Stimulated activated memory B cell treated with anti-CD40 and anti-IgM and Interleukin-4, amounts not matched to agents 10 μg/mL and 1 μg/mL and 100 μg/mL, for 72 hours (primary cell): ENCODE measurements at regions not wholly inside any gene's neighbourhood (a gene's known extent, or its start where the extent isn't known, plus 50 kb on each side); places are given as distances from the start of the nearest gene placed in this dataset.

Experiments used
- ATAC-seq: fragments of 150-1000 bp; cut with Tn5 transposase; 2 replicates; pipeline ENCODE4 v1.10.0; 2021
- H3K27ac Mint-ChIP-seq: one replicate; pipeline ENCODE4 v1.8.0; 2022; ENCODE audit warnings: mild to moderate bottlenecking, mixed read lengths
- H3K27me3 Mint-ChIP-seq: one replicate; pipeline ENCODE4 v1.8.0; 2022; ENCODE audit warnings: mixed read lengths
- H3K36me3 Mint-ChIP-seq: one replicate; pipeline ENCODE4 v1.8.0; 2022; ENCODE audit warnings: mixed read lengths
- H3K4me1 Mint-ChIP-seq: one replicate; pipeline ENCODE4 v1.8.0; 2022; ENCODE audit warnings: mixed read lengths
- H3K4me3 Mint-ChIP-seq: one replicate; pipeline ENCODE4 v1.8.0; 2022; ENCODE audit warnings: mild to moderate bottlenecking, moderate library complexity, mixed read lengths
- H3K9me3 Mint-ChIP-seq: one replicate; pipeline ENCODE4 v1.8.0; 2022; ENCODE audit warnings: mixed read lengths

DNA sequence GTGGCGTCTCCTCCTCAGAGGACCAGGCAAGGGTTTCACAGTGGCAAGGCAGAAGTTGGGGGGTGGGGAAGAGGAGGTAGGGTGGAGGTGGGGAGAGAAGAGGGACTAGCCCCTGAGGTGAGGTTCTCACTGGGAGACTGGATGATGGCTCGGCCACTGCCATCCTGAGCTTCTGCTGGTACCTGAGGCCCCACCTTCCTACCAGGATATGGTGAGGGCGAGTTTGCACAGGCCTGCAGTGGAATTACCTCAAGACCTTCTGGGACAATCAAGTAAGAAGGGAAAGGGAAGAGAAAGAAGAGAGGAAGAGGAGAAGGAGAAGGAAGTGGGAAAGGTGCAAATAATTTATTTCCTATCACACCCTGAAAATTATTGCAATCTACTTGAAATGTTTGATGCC, 111.8 kb upstream of the GDF10 start:
- ATAC-seq, result no peak
- no peaks in the 10 kb centered on the region for H3K27me3 Mint-ChIP-seq
- H3K4me1 Mint-ChIP-seq, result no peaks in the 10 kb centered on the region
- no peak overlapping the region for H3K4me3 Mint-ChIP-seq
- no peaks in the 10 kb centered on the region for H3K9me3 Mint-ChIP-seq
- H3K36me3 Mint-ChIP-seq, result no peaks in the 10 kb centered on the region
- H3K27ac Mint-ChIP-seq, result no peak overlapping the region

DNA sequence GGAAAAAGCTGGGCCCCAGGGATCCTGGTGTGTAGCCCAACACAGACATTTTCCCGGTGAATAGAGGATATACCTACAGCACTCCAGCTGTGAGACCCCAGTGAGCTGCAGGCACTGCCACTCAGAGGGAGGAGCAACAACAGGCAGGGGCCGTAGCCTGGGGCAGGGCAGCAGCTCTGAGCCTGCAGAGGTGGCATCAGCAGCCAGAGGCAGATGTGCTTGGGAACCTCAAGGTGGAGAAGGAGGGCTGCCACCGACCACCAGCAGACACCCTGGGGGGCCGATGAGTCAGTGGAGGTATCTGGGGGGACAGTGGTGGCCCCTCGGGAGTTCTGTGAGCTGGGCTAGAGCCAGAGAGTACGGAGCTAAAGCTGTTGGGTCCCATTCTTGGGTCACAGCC, 110.2 kb upstream of the GDF10 start:
- ATAC-seq, result no peak
- no peak overlapping the region for H3K27ac Mint-ChIP-seq
- no peak overlapping the region for H3K4me3 Mint-ChIP-seq
- no peaks in the 10 kb centered on the region for H3K4me1 Mint-ChIP-seq
- H3K36me3 Mint-ChIP-seq, result no peaks in the 10 kb centered on the region
- H3K9me3 Mint-ChIP-seq, result no peaks in the 10 kb centered on the region
- no peaks in the 10 kb centered on the region for H3K27me3 Mint-ChIP-seq

DNA sequence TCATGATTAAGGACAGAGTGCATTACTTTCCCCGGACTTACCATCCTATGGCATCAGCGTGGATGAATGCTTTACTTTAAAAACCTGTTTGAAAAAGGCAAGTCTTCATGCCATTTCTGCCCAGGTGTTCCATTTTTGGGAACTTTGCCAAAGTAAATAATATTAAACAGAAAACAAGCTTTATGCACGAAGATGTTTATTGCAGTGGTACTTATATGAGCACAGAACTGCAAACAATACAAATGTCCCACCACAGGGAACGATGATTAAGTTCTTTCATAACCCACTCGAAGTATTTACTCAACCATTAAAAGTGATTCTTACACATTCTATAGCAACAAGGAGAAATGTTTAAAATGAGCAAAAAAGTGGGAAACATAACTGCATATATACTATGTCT, 109.7 kb upstream of the GDF10 start:
- Mint-ChIP-seq H3K9me3 (no peaks in the 10 kb centered on the region), H3K36me3 (no peaks in the 10 kb centered on the region), H3K4me1 (no peaks in the 10 kb centered on the region), H3K27me3 (no peaks in the 10 kb centered on the region), H3K27ac (no peak overlapping the region), H3K4me3 (no peak overlapping the region)
- no peak for ATAC-seq

DNA sequence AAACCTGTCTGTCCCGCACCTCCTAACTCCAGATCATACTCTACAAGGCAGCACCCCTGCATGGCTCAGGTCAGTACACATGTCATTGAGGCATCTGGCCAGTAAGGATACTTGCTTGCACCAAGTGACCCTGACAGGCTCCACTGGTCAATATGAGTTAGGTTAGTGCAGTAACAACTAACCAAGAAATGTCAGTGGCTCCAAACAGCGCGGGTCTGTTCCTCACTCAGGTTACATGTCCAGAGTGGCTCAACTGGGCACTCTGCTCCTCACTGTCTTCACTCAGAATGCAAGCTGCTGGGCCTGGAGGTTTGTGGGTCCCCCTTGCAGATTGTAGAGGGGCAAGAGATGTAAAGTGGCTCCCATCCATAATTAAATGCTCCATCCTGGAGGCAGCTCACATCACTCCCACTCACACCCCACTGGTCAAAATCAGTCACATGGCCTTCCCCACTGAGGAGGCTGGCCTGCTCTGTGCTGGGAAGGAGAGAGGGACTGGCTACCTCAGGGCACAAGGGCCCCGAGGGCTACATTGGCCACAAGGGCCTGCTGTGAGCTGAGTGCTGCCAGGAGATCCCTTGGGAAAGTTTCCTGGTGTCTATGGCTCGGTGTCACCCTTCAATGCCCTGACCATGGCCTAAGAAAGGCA, 109.1 kb upstream of the GDF10 start:
- Mint-ChIP-seq H3K36me3 (no peaks in the 10 kb centered on the region), H3K4me1 (no peaks in the 10 kb centered on the region), H3K4me3 (no peak overlapping the region), H3K9me3 (no peaks in the 10 kb centered on the region), H3K27me3 (no peaks in the 10 kb centered on the region), H3K27ac (no peak overlapping the region)
- ATAC-seq, result no peak

DNA sequence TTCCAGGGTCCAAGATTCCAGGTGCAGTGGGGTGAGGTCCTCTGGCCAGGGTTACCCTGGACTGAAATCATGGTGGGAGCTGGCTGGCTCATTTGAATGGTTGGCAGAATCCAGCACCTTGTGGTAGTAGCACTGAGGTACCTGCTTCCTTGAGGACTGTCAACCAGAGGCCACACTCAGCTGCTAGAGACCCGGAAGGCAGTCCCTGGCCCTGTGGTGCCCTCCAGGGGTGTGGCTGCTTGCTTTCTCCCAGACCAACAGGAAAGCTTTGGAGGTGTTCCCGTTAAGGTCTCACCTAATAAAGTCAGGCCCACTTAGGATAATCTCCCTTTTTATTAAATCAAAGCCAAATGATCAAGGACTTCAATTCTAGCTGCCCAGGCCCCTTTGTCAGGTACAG, 107.7 kb upstream of the GDF10 start:
- H3K4me3 Mint-ChIP-seq, result no peak overlapping the region
- no peaks in the 10 kb centered on the region for H3K9me3 Mint-ChIP-seq
- no peak overlapping the region for H3K27ac Mint-ChIP-seq
- no peak for ATAC-seq
- no peaks in the 10 kb centered on the region for H3K36me3 Mint-ChIP-seq
- no peaks in the 10 kb centered on the region for H3K27me3 Mint-ChIP-seq
- no peaks in the 10 kb centered on the region for H3K4me1 Mint-ChIP-seq

DNA sequence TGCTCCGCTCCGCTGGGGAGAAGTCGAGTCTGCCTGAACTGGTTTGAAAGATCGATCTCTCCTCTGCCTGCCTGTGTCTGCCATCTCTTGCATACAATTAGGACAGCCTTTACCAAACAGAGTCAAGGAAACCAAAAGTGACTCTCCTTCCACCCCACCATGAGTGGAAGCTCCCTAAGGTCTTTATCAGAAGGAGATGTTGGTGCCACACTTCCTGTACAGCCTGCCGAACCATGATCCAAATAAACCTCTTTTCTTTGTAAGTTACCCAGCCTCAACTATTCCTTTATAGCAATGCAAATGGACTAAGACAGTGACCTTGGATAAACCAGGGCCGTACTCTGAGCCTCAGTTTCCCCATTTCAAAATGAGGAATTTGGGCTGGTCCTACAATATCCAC, 106.3 kb upstream of the GDF10 start:
- Mint-ChIP-seq H3K4me3 (no peak overlapping the region), H3K27me3 (no peaks in the 10 kb centered on the region), H3K27ac (no peak overlapping the region), H3K36me3 (no peaks in the 10 kb centered on the region), H3K4me1 (no peaks in the 10 kb centered on the region), H3K9me3 (no peaks in the 10 kb centered on the region)
- ATAC-seq, result no peak

DNA sequence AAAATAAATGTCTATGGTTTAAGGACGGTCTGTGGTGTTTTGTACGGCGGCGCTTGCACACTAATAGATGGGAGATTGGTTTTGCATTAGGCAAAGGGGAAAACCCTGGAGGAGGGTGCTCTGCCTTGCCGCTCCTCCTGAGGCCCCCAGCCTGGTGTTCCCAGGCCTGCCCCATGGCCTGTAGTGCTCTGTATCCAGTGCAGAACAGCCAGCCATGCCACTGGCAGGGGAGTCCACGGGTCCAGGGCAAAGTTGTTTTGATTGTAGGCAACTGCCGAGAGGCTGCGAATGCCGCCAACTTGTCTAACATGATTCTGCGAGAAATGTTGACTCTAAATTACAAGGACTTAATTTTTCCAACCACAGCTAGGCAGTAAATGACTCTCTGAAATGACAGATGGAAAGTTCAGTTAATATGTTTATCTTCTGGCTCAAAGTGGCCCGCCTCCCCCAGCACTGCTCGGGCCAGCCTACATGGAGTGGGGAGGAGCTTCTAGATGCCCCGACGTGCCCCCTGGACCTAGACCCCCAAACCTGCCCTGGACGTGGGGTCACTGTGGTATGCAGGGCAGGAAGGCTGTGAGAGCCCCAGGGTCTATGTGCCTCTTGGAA, 104.6 kb upstream of the GDF10 start:
- Mint-ChIP-seq H3K36me3 (no peaks in the 10 kb centered on the region), H3K27ac (no peak overlapping the region), H3K4me1 (no peaks in the 10 kb centered on the region), H3K4me3 (no peak overlapping the region), H3K9me3 (no peaks in the 10 kb centered on the region), H3K27me3 (no peaks in the 10 kb centered on the region)
- peak; percentile 7 for ATAC-seq

DNA sequence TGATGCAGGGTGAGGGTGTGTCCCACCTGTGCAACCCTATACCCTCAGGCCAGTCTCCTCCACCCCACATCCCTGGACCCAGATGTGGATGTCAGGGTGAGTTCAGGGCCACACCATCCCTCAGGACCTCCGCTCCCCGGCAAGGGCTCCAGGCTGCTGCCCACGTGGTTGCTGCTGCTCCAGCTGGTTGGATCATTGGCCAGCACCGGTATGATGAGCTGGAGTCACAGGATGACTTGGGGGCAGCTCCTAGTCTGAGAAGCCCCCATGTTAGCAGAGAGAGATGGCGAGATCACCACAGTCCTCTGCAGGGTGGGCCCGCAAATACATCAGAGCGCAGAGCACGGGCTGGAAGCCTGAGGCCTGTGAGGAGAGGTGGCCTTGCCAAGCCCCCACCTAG, 103.3 kb upstream of the GDF10 start:
- no peak overlapping the region for H3K27ac Mint-ChIP-seq

DNA sequence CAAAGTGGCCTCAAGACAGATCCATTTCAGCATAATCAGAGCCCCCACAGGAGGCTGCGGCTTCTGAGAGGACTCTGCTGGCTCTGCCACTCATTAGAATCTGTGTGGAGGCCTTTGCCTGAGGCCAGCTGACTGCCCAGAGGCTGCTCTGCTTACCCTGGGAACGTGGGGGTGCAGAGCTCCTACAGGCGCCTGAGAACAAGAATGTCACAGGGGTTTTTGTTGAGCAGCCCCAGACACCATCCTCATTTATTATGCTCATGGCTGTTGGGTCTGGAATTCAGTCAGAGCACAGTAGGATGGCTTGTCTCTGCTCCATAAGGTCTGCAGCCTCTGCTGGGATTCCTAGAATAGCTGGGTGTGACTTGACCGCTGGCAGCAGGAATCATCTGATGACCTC, 101.8 kb upstream of the GDF10 start:
- Mint-ChIP-seq H3K4me1 (no peaks in the 10 kb centered on the region), H3K27me3 (no peaks in the 10 kb centered on the region), H3K4me3 (no peak overlapping the region), H3K27ac (no peak overlapping the region), H3K36me3 (no peaks in the 10 kb centered on the region), H3K9me3 (no peaks in the 10 kb centered on the region)
- no peak for ATAC-seq

More for the DNA sequence above, 103.3 kb upstream of the GDF10 start:
- H3K36me3 Mint-ChIP-seq, result no peaks in the 10 kb centered on the region
- H3K27me3 Mint-ChIP-seq, result no peaks in the 10 kb centered on the region
- no peak for ATAC-seq
- H3K4me3 Mint-ChIP-seq, result no peak overlapping the region
- no peaks in the 10 kb centered on the region for H3K4me1 Mint-ChIP-seq
- H3K9me3 Mint-ChIP-seq, result no peaks in the 10 kb centered on the region

DNA sequence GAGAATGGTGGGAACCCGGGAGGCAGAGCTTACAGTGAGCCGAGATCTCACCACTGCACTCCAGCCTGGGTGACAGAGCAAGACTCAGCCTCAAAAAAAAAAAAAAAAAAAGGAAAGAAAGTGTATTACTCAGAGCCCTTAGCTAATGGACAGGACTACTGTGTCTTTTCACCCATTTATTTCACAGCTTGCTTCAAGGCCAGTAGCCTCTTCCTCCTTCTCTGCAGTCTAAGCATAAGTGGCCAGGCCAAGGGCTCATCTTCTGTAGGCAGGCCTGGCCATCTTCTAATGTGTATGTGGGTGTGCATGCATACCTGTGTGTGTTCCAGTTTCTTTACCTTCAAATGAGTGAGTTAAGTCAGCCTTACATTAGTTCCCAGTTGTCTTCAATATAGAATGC, 94.8 kb upstream of the GDF10 start:
- H3K9me3 Mint-ChIP-seq, result no peaks in the 10 kb centered on the region
- H3K4me3 Mint-ChIP-seq, result no peak overlapping the region
- H3K27ac Mint-ChIP-seq, result no peak overlapping the region
- no peak for ATAC-seq
- H3K36me3 Mint-ChIP-seq, result no peaks in the 10 kb centered on the region
- H3K4me1 Mint-ChIP-seq, result no peaks in the 10 kb centered on the region
- peaks cover 8% of the 10 kb centered on the region for H3K27me3 Mint-ChIP-seq

DNA sequence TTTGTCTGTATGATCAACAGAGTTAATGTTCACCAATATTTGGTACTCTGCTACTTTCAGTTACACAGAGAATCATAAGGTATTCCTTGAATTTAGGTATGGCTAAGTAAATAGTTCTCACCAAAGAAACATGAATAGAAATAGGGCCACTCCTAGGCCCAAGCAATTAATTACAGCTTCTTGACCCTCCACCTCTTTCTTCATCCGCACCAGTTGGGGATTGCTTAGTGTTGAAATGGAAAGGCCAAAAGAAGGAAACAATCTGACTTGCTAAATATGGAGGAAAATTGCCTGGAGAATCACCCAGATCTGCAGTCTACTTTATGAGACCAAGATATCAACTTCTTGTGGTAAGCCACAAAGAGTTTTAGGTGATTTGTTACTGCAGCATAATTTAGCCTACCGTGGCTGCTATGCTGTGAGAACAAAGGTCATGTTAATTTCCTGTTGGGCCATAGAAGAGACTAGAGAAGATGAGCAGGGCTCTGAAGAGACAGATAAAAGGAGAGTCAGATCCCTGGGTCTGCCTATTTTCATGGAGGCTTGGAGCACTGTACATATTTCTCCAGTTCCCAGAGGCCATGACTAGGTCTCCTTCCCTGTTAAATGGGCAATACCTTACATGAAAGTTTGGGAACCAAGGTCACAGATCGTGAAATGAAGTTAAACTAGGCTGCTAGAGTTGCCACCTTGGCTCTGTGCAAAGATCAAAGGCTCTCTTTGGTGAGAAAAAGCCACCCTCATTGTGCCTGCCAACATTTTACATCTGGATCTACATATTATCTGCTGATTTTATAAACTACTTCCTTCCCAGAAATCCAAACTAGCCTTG, 93.3 kb upstream of the GDF10 start:
- Mint-ChIP-seq H3K36me3 (no peaks in the 10 kb centered on the region), H3K27ac (no peak overlapping the region), H3K9me3 (no peaks in the 10 kb centered on the region), H3K4me3 (no peak overlapping the region), H3K27me3 (peaks cover 8% of the 10 kb centered on the region), H3K4me1 (no peaks in the 10 kb centered on the region)
- ATAC-seq, result no peak

DNA sequence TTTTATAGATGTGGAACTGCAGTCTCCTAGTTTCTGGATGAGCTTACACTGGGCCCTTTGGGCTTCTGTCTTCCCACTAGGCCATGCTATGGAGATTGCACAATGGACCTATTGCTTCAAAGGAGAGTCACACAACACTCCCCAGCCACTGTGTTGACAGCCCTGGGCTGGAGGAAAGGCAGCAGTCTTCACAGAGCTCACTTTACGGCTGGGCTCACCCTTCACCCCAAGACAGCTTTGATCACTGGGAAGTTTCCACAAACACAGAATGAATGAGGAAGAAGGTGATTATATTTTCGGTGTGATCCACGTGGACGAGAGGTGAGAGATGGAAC, 92.7 kb upstream of the GDF10 start:
- Mint-ChIP-seq H3K36me3 (no peaks in the 10 kb centered on the region), H3K27me3 (peaks cover 8% of the 10 kb centered on the region), H3K27ac (no peak overlapping the region), H3K4me1 (no peaks in the 10 kb centered on the region), H3K4me3 (no peak overlapping the region), H3K9me3 (no peaks in the 10 kb centered on the region)
- ATAC-seq, result no peak

DNA sequence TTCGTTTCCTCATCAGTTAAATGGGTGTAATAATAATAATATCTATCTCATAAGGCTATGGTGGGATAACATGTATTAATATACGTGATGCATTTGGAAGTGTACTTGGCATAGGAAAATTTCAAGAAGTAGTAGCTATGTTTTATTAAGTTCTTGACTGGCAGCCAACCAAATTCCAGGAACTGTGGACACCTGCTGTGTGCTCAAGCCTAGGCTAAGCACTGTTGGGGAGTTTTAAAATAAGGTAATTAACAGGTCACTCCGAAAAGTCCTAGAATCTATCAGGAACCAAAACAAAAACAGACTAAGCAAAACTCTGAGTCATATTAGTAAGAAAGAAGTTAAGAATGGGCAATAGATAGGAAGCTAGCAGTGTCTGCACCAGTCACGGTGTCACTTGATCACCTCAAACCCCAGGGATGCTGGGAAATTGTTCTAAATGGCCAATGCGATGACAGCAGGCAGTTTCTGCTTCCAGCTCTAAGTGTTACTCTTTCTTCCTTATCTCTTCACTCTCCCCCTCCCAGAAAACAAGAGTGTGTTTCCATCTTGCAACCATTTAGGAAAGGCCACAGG, 92.0 kb upstream of the GDF10 start:
- no peak for ATAC-seq
- Mint-ChIP-seq H3K27ac (no peak overlapping the region), H3K4me3 (no peak overlapping the region), H3K4me1 (no peaks in the 10 kb centered on the region), H3K36me3 (no peaks in the 10 kb centered on the region), H3K27me3 (peaks cover 8% of the 10 kb centered on the region), H3K9me3 (peaks cover 5% of the 10 kb centered on the region)

DNA sequence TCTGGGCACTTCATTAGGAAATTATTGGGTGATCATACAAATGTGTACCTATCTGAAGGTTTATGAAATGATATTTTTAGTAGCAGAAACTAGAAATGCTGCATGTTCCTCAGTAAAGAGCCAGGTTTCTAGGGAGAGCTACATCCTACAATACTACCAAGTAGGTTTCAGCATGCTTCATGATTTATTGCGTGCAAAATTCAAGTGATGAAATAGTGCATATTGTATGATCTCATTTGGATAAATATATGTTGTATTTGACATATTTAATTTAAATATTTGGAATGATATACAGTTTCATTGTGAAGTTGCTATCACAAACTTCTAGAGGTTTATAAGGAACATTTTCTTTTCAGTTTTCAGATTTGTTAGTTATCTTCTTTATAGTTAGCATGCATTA, 90.5 kb upstream of the GDF10 start:
- no peaks in the 10 kb centered on the region for H3K4me1 Mint-ChIP-seq
- H3K36me3 Mint-ChIP-seq, result no peaks in the 10 kb centered on the region
- H3K4me3 Mint-ChIP-seq, result no peak overlapping the region
- peaks cover 5% of the 10 kb centered on the region for H3K9me3 Mint-ChIP-seq
- ATAC-seq, result no peak
- H3K27me3 Mint-ChIP-seq, result peaks cover 8% of the 10 kb centered on the region
- no peak overlapping the region for H3K27ac Mint-ChIP-seq

DNA sequence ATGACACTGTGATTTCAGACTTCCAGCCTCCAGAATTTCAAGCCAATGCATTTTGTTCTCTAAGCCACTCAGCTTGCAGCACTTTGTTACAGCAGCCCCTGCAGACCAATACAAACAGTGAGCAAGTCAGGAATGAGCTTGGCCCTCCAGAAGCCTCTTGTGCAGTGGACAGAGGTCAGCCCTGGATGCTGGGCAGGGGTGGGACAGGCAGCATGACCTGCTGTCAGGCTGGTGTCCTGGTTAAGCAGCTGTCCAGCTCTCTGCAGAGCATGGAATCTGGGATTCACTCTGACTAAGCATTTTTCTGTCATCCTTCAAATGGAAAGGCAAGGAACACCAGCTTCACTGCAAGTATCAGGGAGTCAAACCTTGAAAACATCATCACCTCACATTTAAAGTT, 85.5 kb upstream of the GDF10 start:
- Mint-ChIP-seq H3K9me3 (peaks cover 5% of the 10 kb centered on the region), H3K27me3 (peaks cover 20% of the 10 kb centered on the region), H3K4me3 (no peak overlapping the region), H3K36me3 (no peaks in the 10 kb centered on the region), H3K4me1 (no peaks in the 10 kb centered on the region), H3K27ac (no peak overlapping the region)
- no peak for ATAC-seq

DNA sequence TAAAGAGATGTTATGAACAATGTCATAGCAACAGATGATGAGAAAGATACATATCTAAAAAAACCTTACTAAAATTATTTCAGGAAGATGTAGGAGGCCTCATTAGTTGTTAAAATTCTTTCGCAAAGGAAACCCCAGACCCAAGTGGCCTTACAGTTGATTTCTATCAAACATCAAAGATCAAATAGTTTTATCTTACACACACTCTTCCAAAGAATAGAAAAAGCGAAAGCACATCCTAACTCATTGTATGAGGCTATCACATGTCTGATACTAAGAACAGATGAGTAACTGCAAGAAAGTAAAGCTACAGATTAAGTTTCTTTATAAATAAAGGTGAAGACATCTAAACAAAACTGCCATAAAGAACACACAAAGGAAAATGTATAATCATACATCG, 82.9 kb upstream of the GDF10 start:
- no peak overlapping the region for H3K27ac Mint-ChIP-seq

More for the DNA sequence above, 82.9 kb upstream of the GDF10 start:
- Mint-ChIP-seq H3K4me1 (no peaks in the 10 kb centered on the region), H3K4me3 (no peak overlapping the region), H3K9me3 (peaks cover 5% of the 10 kb centered on the region), H3K27me3 (peaks cover 20% of the 10 kb centered on the region), H3K36me3 (no peaks in the 10 kb centered on the region)
- ATAC-seq, result no peak
